ENCODE measurements at regions not wholly inside any gene's neighbourhood (a gene's known extent, or its start where the extent isn't known, plus 50 kb on each side); places are given as distances from the start of the nearest gene placed in this dataset.

- no peak overlapping the region for H3K9ac ChIP-seq (ENCODE audit: low read length)
- no peaks in the 10 kb centered on the region for H3K36me3 ChIP-seq (ENCODE audit: control insufficient read depth in 1 of 2, insufficient read depth in 2 of 2, low read length in 2 of 2)
- peaks cover 7% of the 10 kb centered on the region; the same call in 1 of the 2 replicates for H3K27me3 ChIP-seq (ENCODE audit: insufficient read depth, low read length)
- H3K4me2 ChIP-seq (ENCODE audit: low read length) = no peak overlapping the region
- H3K27ac ChIP-seq (ENCODE audit: low read depth, low read length) = no peak overlapping the region
- CTCF ChIA-PET = no interaction called here
- RAD21 ChIA-PET (ENCODE audit: low non-redundant PET in 1 of 2, low total read pairs in 2 of 2, uncharacterized antibody in 2 of 2, unreplicated experiment in 2 of 2) = no interaction called here
- H3K4me3 ChIP-seq (replicated peaks in 1 of 2; ENCODE audit: low read depth in 1 of 2, low read length in 2 of 2) = no peak overlapping the region
- BruUV-seq (replicated peaks) = no TSS peak
- H3K4me1 ChIP-seq (ENCODE audit: control insufficient read depth in 1 of 2, insufficient read depth in 2 of 2, low read length in 2 of 2) = no peaks in the 10 kb centered on the region
- intact Hi-C loops (cut with micrococcal nuclease) = no loop called here
- no peaks in the 10 kb centered on the region for H3K79me2 ChIP-seq (ENCODE audit: insufficient read depth, low read length)
- POLR2A ChIA-PET = interaction anchor here (0.8 kb wide), 1 partner anchor 28 kb away, joined by 7 read pairs; no protein-coding TSS in a partner anchor
- TF ChIP-seq REST (IDR thresholded peaks at IDR 0.05; ENCODE audit: low read depth) (no peak), MAX (IDR thresholded peaks at IDR 0.05) (no peak), EGR1 (IDR thresholded peaks at IDR 0.05; ENCODE audit: low read depth) (no peak), SRF (IDR thresholded peaks at IDR 0.05; ENCODE audit: low read depth) (no peak), ZBTB33 (IDR thresholded peaks at IDR 0.05; ENCODE audit: extremely low read depth, insufficient replicate concordance, low read length) (no peak), YY1 (IDR thresholded peaks at IDR 0.05; ENCODE audit: extremely low read depth, insufficient replicate concordance, low read depth, low read length) (no peak), TCF7L2 (IDR thresholded peaks at IDR 0.05; ENCODE audit: borderline replicate concordance, extremely low read depth, insufficient read depth, insufficient read length) (no peak), ELF1 (IDR thresholded peaks at IDR 0.05; ENCODE audit: borderline replicate concordance, low read depth) (no peak), CEBPB (IDR thresholded peaks at IDR 0.05; ENCODE audit: low read depth) (no peak), SIN3A (IDR thresholded peaks at IDR 0.05; ENCODE audit: low read depth) (no peak), POLR2AphosphoS5 (IDR thresholded peaks at IDR 0.05; ENCODE audit: low read depth, low read length) (no peak), RAD21 (IDR thresholded peaks at IDR 0.05; ENCODE audit: low read depth) (no peak), CTCF (IDR thresholded peaks at IDR 0.05 in 2 of 3, conservative IDR thresholded peaks at IDR 0.05 in 1 of 3; ENCODE audit: borderline replicate concordance in 1 of 3, insufficient read depth in 1 of 3, low read depth in 2 of 3, low read length in 2 of 3) (no peak), JUND (IDR thresholded peaks at IDR 0.05) (no peak), POLR2A (IDR thresholded peaks at IDR 0.05; ENCODE audit: borderline replicate concordance, extremely low read depth, insufficient read depth, insufficient read length) (no peak), ATF3 (IDR thresholded peaks at IDR 0.05) (no peak)
- H3K9me3 ChIP-seq (ENCODE audit: control insufficient read depth in 1 of 2, insufficient read depth in 1 of 2, low read depth in 1 of 2, low read length in 2 of 2) = no peaks in the 10 kb centered on the region
- DNase-seq (ENCODE audit: low read depth, low spot score) (no peak), ATAC-seq (no peak)
- H4K20me1 ChIP-seq (ENCODE audit: insufficient read depth) = no peaks in the 10 kb centered on the region
- no peaks in the 10 kb centered on the region for H3K9me2 ChIP-seq (ENCODE audit: insufficient read depth)
- no peak overlapping the region for H2AFZ ChIP-seq (ENCODE audit: low read depth, low read length, poor library complexity, severe bottlenecking)
These were observed 54.7 kb upstream of the TAMM41 start for GRCh38 chr3:11901286-11901875.
